Breast epithelium (tissue), 3 donors: ENCODE measurements at regions not wholly inside any gene's neighbourhood (a gene's known extent, or its start where the extent isn't known, plus 50 kb on each side); places are given as distances from the start of the nearest gene placed in this dataset.

Experiments used
- CTCF ChIP-seq, 3 donors: fragments of 450-650 bp; IDR thresholded peaks; one replicate each; pipeline ENCODE4 v1.5.1; 2016 to 2017; ENCODE audit warnings: antibody characterized with exemption in 3 of 3, mild to moderate bottlenecking in 3 of 3, moderate library complexity in 3 of 3
- POLR2A ChIP-seq: fragments of 450-650 bp; IDR thresholded peaks from one replicate; pipeline ENCODE4 v1.6.1; 2016; ENCODE audit warnings: antibody characterized with exemption, mild to moderate bottlenecking, moderate library complexity
- POLR2AphosphoS5 ChIP-seq, 3 donors: sonication (generic); formaldehyde crosslinking; IDR thresholded peaks; one replicate each; pipeline ENCODE4 v1.6.1; 2017; ENCODE audit warnings: antibody characterized with exemption in 3 of 3

DNA sequence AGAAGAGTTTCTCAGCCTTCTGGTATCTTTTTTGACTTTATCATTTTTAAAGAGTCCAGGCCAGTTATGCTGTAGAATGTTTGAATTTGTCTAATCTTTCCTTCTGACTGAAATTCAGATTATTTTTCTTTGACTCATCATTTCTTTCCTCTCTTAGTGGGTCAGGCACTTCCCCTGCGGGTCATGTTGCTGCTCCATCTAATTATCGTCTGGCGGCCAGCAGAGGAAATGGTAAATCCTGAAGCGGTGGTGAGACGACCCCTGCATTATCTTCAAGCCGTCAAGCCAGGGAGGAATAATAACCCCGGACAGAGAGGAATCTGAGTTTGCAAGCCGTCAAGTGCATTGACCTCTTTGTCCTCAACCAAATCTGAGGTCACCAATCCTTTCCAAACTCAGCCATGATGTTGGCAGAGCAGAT lies 102.1 kb downstream of the ADSS2 start:
- TF ChIP-seq CTCF (IDR thresholded peaks at IDR 0.05) (no peak), POLR2AphosphoS5 (IDR thresholded peaks at IDR 0.05) (no peak), POLR2A (no peak)
